ENCODE measurements at regions not wholly inside any gene's neighbourhood (a gene's known extent, or its start where the extent isn't known, plus 50 kb on each side); places are given as distances from the start of the nearest gene placed in this dataset.

- Histone ChIP-seq H3K27ac (ENCODE audit: low read depth, low read length) (no peak overlapping the region), H3K9me3 (ENCODE audit: insufficient read depth, low read depth, low read length) (no peaks in the 10 kb centered on the region), H3K36me3 (ENCODE audit: insufficient read depth, low read length) (no peaks in the 10 kb centered on the region), H4K20me1 (ENCODE audit: insufficient read depth, low read length) (no peaks in the 10 kb centered on the region), H2AFZ (ENCODE audit: low read depth, low read length) (no peak overlapping the region), H3K79me2 (ENCODE audit: insufficient read depth, low read length) (no peaks in the 10 kb centered on the region), H3K9ac (ENCODE audit: low read length) (no peak overlapping the region), H3K4me1 (ENCODE audit: insufficient read depth, low read length) (no peaks in the 10 kb centered on the region), H3K4me2 (ENCODE audit: low read length) (no peak overlapping the region), H3K4me3 (ENCODE audit: insufficient read depth, low read depth, low read length) (no peak overlapping the region), H3K27me3 (ENCODE audit: insufficient read depth, low read length) (no peaks in the 10 kb centered on the region)
- Mint-ChIP-seq H3K36me3 (ENCODE audit: low read depth, unreplicated experiment) (no peaks in the 10 kb centered on the region), H3K27me3 (ENCODE audit: low read depth, unreplicated experiment) (no peaks in the 10 kb centered on the region), H3K4me3 (ENCODE audit: unreplicated experiment) (no peak overlapping the region), H3K27ac (ENCODE audit: unreplicated experiment) (no peak overlapping the region), H3K4me1 (ENCODE audit: low read depth, unreplicated experiment) (peaks cover 1% of the 10 kb centered on the region), H3K9me3 (ENCODE audit: unreplicated experiment) (peaks cover 4% of the 10 kb centered on the region)
- FAIRE-seq (no peak), DNase-seq (ENCODE audit: low read depth) (no peak)
- TF ChIP-seq EZH2 (IDR thresholded peaks at IDR 0.05; ENCODE audit: insufficient read depth, low read length) = no peak
- TF ChIP-seq CTCF (IDR thresholded peaks at IDR 0.05; ENCODE audit: insufficient read depth, low read depth, low read length) = no peak
These were observed 796.1 kb downstream of the TBL1XR1 start for GRCh38 chr3:176401211-176401610.

- H3K4me1 ChIP-seq (ENCODE audit: insufficient read depth, low read length) = no peaks in the 10 kb centered on the region
These were observed 798.1 kb downstream of the TBL1XR1 start for GRCh38 chr3:176399193-176399592.

More at GRCh38 chr3:176399193-176399592, 798.1 kb downstream of the TBL1XR1 start:
- DNase-seq (ENCODE audit: low read depth) = no peak
- no peak overlapping the region for H2AFZ ChIP-seq (ENCODE audit: low read depth, low read length)
- no peaks in the 10 kb centered on the region for H3K9me3 ChIP-seq (ENCODE audit: insufficient read depth, low read depth, low read length)
- H3K36me3 ChIP-seq (ENCODE audit: insufficient read depth, low read length) = no peaks in the 10 kb centered on the region
- H4K20me1 ChIP-seq (ENCODE audit: insufficient read depth, low read length) = no peaks in the 10 kb centered on the region
- Mint-ChIP-seq H3K27me3 (ENCODE audit: low read depth, unreplicated experiment) (no peaks in the 10 kb centered on the region), H3K4me3 (ENCODE audit: unreplicated experiment) (no peak overlapping the region), H3K9me3 (ENCODE audit: unreplicated experiment) (peaks cover 8% of the 10 kb centered on the region), H3K4me1 (ENCODE audit: low read depth, unreplicated experiment) (peaks cover 1% of the 10 kb centered on the region), H3K36me3 (ENCODE audit: low read depth, unreplicated experiment) (no peaks in the 10 kb centered on the region), H3K27ac (ENCODE audit: unreplicated experiment) (no peak overlapping the region)
- H3K4me2 ChIP-seq (ENCODE audit: low read length) = no peak overlapping the region
- TF ChIP-seq CTCF (IDR thresholded peaks at IDR 0.05; ENCODE audit: insufficient read depth, low read depth, low read length) = no peak
- no peak for TF ChIP-seq EZH2 (IDR thresholded peaks at IDR 0.05; ENCODE audit: insufficient read depth, low read length)
- H3K27ac ChIP-seq (ENCODE audit: low read depth, low read length) = no peak overlapping the region
- no peak overlapping the region for H3K4me3 ChIP-seq (ENCODE audit: insufficient read depth, low read depth, low read length)
- no peaks in the 10 kb centered on the region for H3K79me2 ChIP-seq (ENCODE audit: insufficient read depth, low read length)
- H3K27me3 ChIP-seq (ENCODE audit: insufficient read depth, low read length) = no peaks in the 10 kb centered on the region
- no peak for FAIRE-seq
- no peak overlapping the region for H3K9ac ChIP-seq (ENCODE audit: low read length)

Measured in astrocyte (in vitro differentiated cells and primary cell).